LNCaP clone FGC (cell line): ENCODE measurements at regions not wholly inside any gene's neighbourhood (a gene's known extent, or its start where the extent isn't known, plus 50 kb on each side); places are given as distances from the start of the nearest gene placed in this dataset.
A peak's percentile ranks its signal among the peaks of the same experiment; 100 is the strongest.
"Not testable (repeated sequence)": the region's sequence is repeated elsewhere in the genome, so short reads cannot be mapped to it uniquely, and the experiment has no call there.

Experiments used
- DNase-seq: peaks from one replicate; pipeline ENCODE4 v3.0.0-alpha.2; 2011; ENCODE audit warnings: low read depth
- H3K4me3 ChIP-seq: 2 replicates; pipeline ENCODE4 v1.5.1; 2011; ENCODE audit warnings: mild to moderate bottlenecking, low read depth, low read length, control low read depth
- CTCF ChIP-seq: IDR thresholded peaks from 2 replicates; pipeline ENCODE4 v1.5.1; 2012; ENCODE audit warnings: mild to moderate bottlenecking; ENCODE audit not compliant: control insufficient read depth, insufficient read depth; ENCODE audit errors: extremely low read depth

- no peak for DNase-seq
- no peak for TF ChIP-seq CTCF
- H3K4me3 ChIP-seq: no peak overlapping the region
Observed at GRCh38 chr9:25755951-25756350, 77.7 kb upstream of the TUSC1 start.

DNA sequence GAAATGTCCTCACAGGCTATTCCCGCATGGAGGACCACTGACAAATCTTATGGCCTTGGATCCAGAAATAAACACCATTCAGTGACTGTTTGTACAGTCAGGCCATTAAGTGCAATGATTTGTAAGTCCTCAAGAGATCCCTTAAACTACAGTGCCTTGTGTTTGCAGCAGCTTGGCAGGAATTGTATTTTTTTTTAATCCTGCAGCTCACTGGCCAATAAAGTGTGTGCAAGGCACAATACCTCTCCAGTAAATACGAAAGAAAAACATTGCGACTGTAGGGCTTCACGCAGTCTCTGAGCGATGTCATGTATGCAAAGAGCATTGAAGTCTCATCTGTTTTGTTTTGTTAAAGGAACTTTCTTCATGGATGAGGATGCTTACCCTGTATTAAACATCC, 74.2 kb upstream of the TUSC1 start:
- no peak for TF ChIP-seq CTCF
- H3K4me3 ChIP-seq: no peak overlapping the region
- peak; percentile 31 for DNase-seq

DNA sequence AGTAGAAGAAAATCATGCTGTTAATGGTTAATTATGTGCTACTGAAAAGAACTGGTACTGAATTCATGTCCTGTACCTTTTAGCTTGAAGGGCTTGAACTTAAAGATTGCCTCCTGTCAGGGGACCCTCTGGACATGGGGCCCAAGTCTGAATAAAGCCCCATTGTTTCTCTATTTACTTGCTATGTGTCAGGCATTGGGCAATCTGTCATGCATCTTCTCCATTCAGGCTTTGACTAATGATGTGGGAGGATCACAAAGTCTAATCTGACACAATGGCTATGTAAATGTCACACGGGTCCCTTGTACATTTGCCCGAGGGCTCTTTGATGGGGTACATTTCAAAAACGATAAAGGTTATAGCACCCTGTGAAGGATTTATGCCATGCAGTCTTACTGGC, 64.0 kb upstream of the TUSC1 start:
- no peak overlapping the region for H3K4me3 ChIP-seq
- no peak for TF ChIP-seq CTCF
- DNase-seq: no peak

DNA sequence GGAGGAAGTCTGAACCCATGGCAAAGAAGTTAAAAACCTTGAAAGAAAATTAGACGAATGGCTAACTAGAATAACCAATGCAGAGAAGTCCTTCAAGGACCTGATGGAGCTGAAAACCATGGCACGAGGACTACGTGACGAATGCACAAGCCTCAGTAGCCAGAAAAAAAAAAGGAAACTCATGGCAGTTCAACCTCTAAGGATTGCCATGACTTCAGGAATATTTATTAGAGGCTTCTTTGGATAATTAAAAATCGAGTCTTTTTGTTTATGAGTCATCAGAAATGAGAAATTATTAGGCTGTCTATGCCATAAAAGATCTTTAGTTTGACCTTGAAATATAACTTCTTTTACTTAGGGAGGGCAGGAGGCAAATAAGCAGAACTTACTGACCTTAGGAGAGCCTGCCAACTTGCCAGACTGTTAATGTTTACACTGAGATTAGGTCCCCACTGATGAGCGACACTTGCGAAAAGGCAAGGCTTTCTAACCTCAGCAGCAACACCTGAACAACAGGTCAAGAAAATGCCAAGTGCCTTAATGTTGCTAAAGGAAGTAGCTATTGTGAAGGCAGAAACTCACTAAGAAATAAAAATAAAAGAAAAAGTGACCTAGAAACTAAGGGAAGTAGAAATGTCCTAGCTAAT, 55.2 kb upstream of the TUSC1 start:
- TF ChIP-seq CTCF: no peak
- DNase-seq: peak; percentile 26

DNA sequence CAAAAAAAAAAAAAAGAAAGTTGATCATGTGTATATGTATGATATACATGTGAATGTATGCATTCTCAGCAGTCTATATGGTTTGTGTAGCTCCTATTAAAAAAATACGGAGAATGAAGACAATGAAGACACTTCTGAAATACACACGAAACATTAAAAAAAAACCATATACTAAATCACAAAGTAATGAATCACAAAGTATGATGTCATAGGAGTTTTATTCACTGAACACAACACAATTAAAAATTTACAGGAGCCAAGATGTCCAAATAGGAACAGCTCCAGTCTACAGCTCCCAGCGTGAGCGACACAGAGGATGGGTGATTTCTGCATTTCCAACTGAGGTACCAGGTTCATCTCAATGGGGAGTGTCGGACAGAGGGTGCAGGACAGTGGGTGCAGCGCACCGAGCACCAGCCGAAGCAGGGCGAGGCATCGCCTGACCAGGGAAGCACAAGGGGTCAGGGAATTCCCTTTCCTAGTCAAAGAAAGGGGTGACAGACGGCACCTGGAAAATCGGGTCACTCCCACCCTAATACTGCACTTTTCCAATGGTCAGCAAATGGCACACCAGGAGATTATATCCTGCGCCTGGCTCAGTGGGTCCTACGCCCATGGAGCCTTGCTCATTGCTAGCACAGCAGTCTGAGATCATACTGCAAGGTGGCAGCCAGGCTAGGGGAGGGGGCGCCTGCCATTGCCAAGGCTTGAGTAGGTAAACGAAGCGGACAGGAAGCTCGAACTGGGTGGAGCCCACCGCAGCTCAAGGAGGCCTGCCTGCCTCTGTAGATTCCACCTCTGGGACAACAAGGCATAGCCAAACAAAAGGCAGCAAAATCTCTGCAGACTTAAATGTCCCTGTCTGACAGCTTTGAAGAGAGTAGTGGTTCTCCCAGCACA, 53.9 kb upstream of the TUSC1 start:
- not testable (repeated sequence) for H3K4me3 ChIP-seq, DNase-seq

More for the DNA sequence above, 55.2 kb upstream of the TUSC1 start:
- no peak overlapping the region for H3K4me3 ChIP-seq
